Breast epithelium (tissue), 3 donors: ENCODE measurements at regions not wholly inside any gene's neighbourhood (a gene's known extent, or its start where the extent isn't known, plus 50 kb on each side); places are given as distances from the start of the nearest gene placed in this dataset.

Source experiments
- POLR2A ChIP-seq: fragments of 450-650 bp; IDR thresholded peaks from one replicate; pipeline ENCODE4 v1.6.1; 2016; ENCODE audit warnings: antibody characterized with exemption, mild to moderate bottlenecking, moderate library complexity
- POLR2AphosphoS5 ChIP-seq, 3 donors: sonication (generic); formaldehyde crosslinking; IDR thresholded peaks; one replicate each; pipeline ENCODE4 v1.6.1; 2017; ENCODE audit warnings: antibody characterized with exemption in 3 of 3
- TF ChIP-seq, protein P1 (sequence below), 3 donors: fragments of 450-650 bp; IDR thresholded peaks; one replicate each; pipeline ENCODE4 v1.5.1; 2016 to 2017; ENCODE audit warnings: antibody characterized with exemption in 3 of 3, mild to moderate bottlenecking in 3 of 3, moderate library complexity in 3 of 3

DNA sequence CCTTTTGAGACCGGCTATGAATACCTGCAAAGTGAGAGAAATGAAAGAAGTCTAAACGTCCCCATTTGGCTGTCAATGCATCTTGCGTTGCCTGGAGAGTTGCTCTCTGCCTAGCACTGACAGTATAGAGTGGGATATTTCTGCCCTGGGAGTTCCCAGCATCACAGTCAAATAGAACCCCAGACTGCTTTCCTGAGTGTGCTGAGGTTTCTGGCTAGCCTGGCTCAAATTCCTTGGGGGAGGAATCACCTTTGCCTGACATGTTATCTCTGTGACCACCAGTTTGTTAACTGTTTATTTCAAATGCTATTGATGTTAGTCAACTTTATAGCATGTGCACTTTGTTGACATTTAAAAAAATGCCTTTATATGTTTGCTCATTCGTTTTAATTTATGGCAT, 212.0 kb upstream of the FAM78B start:
- TF ChIP-seq, protein P1, sequence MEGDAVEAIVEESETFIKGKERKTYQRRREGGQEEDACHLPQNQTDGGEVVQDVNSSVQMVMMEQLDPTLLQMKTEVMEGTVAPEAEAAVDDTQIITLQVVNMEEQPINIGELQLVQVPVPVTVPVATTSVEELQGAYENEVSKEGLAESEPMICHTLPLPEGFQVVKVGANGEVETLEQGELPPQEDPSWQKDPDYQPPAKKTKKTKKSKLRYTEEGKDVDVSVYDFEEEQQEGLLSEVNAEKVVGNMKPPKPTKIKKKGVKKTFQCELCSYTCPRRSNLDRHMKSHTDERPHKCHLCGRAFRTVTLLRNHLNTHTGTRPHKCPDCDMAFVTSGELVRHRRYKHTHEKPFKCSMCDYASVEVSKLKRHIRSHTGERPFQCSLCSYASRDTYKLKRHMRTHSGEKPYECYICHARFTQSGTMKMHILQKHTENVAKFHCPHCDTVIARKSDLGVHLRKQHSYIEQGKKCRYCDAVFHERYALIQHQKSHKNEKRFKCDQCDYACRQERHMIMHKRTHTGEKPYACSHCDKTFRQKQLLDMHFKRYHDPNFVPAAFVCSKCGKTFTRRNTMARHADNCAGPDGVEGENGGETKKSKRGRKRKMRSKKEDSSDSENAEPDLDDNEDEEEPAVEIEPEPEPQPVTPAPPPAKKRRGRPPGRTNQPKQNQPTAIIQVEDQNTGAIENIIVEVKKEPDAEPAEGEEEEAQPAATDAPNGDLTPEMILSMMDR (IDR thresholded peaks at IDR 0.05): no peak
- TF ChIP-seq POLR2A (no peak), POLR2AphosphoS5 (IDR thresholded peaks at IDR 0.05) (no peak)
